Left lung (tissue), 4 donors: ENCODE measurements at regions not wholly inside any gene's neighbourhood (a gene's known extent, or its start where the extent isn't known, plus 50 kb on each side); places are given as distances from the start of the nearest gene placed in this dataset.

ENCODE experiments used
- ATAC-seq: fragments of 200-7000 bp; cut with Tn5 transposase; one replicate; pipeline ENCODE4 v1.9.1; 2020; ENCODE audit warnings: moderate library complexity
- DNase-seq, 4 donors: peaks; one replicate each; pipeline ENCODE4 v3.0.0-alpha.2; 2013 to 2020
- H3K27ac ChIP-seq, 2 donors: fragments of 200-600 bp; sonication (generic) in 1 of 2; one replicate each; pipeline versions ENCODE4 v1.5.0 to v1.8.0; 2020 to 2021
- H3K27me3 ChIP-seq, 2 donors: fragments of 200-600 bp; sonication (generic) in 1 of 2; one replicate each; pipeline versions ENCODE4 v1.5.0 to v1.8.0; 2020 to 2021
- H3K36me3 ChIP-seq, 2 donors: fragments of 200-600 bp; sonication (generic) in 1 of 2; one replicate each; pipeline versions ENCODE4 v1.5.0 to v1.8.0; 2020 to 2021
- H3K4me1 ChIP-seq, 2 donors: fragments of 200-600 bp; one replicate each; pipeline ENCODE4 v1.8.0; 2021
- H3K4me3 ChIP-seq, 2 donors: fragments of 200-600 bp; sonication (generic) in 1 of 2; one replicate each; pipeline versions ENCODE4 v1.5.0 to v1.8.0; 2020 to 2021; ENCODE audit warnings: mild to moderate bottlenecking in 1 of 2
- H3K9me3 ChIP-seq, 2 donors: fragments of 200-600 bp; sonication (generic) in 1 of 2; one replicate each; pipeline versions ENCODE4 v1.5.0 to v1.8.0; 2020 to 2021
- intact Hi-C, 2 donors: fragments of 100-400 bp; cut with DNase I; formaldehyde crosslinking; loops; one replicate each; pipeline versions ENCODE4 v1.11.2 to v1.14.2; 2022
- TF ChIP-seq, protein P1 (sequence below), 2 donors: fragments of 200-600 bp; sonication (generic) in 1 of 2; IDR thresholded peaks; one replicate each; pipeline versions ENCODE4 v1.5.0 to v1.8.0; 2021; ENCODE audit warnings: antibody characterized with exemption in 2 of 2
- donor health status: DM: no; HTN: yes; CAD: no.
- donor health status: DM: no; HTN: no; CAD: no.

DNA sequence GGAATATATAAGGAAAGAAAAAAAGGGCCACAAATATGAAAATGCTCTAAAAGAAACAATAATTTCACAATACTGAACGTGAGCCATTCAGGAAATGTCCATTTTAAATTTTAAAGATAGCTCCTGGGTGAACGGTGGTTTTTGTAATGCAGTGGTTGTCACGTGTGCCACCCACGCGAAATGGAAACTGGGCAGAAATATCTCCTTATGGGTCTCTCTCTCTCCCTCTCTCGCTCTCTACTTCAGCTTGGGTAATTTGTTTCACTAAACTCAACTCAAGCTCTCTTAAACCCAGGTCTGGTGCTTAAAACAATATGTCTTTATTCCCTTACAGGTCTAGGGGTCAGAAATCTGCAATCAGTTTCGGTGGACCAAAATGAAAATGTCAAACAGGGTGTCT, 150.8 kb downstream of the OR2B2 start:
- H3K27ac ChIP-seq: no peak overlapping the region
- intact Hi-C loops: no loop called here
- H3K9me3 ChIP-seq: no peaks in the 10 kb centered on the region
- no peak for DNase-seq
- TF ChIP-seq, protein P1, sequence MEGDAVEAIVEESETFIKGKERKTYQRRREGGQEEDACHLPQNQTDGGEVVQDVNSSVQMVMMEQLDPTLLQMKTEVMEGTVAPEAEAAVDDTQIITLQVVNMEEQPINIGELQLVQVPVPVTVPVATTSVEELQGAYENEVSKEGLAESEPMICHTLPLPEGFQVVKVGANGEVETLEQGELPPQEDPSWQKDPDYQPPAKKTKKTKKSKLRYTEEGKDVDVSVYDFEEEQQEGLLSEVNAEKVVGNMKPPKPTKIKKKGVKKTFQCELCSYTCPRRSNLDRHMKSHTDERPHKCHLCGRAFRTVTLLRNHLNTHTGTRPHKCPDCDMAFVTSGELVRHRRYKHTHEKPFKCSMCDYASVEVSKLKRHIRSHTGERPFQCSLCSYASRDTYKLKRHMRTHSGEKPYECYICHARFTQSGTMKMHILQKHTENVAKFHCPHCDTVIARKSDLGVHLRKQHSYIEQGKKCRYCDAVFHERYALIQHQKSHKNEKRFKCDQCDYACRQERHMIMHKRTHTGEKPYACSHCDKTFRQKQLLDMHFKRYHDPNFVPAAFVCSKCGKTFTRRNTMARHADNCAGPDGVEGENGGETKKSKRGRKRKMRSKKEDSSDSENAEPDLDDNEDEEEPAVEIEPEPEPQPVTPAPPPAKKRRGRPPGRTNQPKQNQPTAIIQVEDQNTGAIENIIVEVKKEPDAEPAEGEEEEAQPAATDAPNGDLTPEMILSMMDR (IDR thresholded peaks at IDR 0.05): no peak
- peaks cover 0 to 65% of the 10 kb centered on the region in 2 donors for H3K27me3 ChIP-seq
- no peaks in the 10 kb centered on the region for H3K36me3 ChIP-seq
- no peak overlapping the region for H3K4me3 ChIP-seq
- ATAC-seq: no peak
- H3K4me1 ChIP-seq: peaks cover 0 to 11% of the 10 kb centered on the region in 2 donors

DNA sequence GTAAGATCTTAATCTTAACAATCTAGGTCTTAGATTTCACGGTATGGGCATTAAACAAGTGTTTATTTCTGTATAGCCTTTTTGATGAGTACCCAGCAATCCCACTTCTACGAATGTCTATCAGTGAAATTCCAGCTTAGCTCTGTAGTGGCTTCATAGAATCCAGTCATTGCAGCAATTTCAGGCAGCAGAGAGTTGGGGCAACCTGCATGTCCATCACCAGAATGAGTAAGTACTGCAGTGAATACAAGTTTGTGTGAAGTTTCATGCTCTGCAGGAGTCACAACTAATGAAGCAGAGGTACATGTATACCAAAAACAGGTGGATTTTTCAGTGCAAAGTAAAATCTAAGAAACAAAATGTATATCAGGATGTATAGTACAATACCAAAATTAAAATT, 151.7 kb downstream of the OR2B2 start:
- ATAC-seq (no peak), DNase-seq (no peak)
- H3K27me3 ChIP-seq: peaks cover 0 to 69% of the 10 kb centered on the region in 2 donors
- H3K4me3 ChIP-seq: no peak overlapping the region
- H3K4me1 ChIP-seq: peaks cover 0 to 17% of the 10 kb centered on the region in 2 donors
- no peaks in the 10 kb centered on the region for H3K36me3 ChIP-seq
- intact Hi-C loops: no loop called here
- no peaks in the 10 kb centered on the region for H3K9me3 ChIP-seq
- TF ChIP-seq, protein P1 (IDR thresholded peaks at IDR 0.05): no peak
- no peak overlapping the region for H3K27ac ChIP-seq

DNA sequence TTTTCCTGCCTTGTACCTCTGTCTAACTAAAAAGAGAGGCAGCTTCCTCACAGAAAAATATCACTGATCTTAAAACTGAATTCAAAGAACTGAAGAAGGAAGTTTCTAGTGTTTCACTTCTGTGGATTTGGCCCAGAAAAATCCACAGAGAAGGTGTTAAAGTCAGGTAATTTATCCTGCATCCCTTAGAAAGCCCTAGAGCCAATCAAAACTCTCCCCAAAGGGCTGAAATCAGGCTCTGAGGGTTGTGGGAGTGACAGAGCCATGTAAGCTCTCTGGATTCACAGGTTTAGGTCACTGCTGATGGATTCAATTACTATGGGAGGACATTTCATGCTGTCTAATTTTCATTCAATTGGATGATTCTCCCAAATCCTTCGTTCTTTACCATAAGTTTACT, 152.3 kb downstream of the OR2B2 start:
- Histone ChIP-seq H3K4me1 (peaks cover 0 to 17% of the 10 kb centered on the region in 2 donors), H3K9me3 (no peaks in the 10 kb centered on the region), H3K36me3 (no peaks in the 10 kb centered on the region), H3K4me3 (no peak overlapping the region), H3K27me3 (peaks cover 0 to 69% of the 10 kb centered on the region in 2 donors), H3K27ac (no peak overlapping the region)
- no peak for ATAC-seq
- intact Hi-C loops: no loop called here
- DNase-seq: no peak
- TF ChIP-seq, protein P1 (IDR thresholded peaks at IDR 0.05): no peak

DNA sequence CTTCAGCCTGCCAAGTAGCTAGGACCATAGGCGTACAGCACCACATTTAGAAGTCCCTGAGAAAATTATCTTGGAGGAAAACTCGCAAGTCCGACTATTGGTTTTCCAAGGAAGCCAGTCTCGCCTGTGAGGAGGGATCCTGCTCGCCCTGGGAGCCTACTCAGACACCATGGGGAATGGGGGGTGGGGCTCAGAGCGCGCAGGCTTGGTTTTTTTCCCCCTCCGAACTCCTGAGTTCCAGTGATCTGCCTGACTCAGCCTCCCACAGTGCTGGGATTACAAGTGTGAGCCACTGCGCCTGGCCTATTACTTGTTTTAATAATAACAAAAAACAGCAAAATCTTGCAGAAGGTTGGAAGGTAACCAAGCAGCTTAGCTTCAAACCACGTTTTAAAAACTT, 153.7 kb downstream of the OR2B2 start:
- H3K36me3 ChIP-seq: no peaks in the 10 kb centered on the region
- TF ChIP-seq, protein P1 (IDR thresholded peaks at IDR 0.05): no peak
- no peak for ATAC-seq
- H3K27me3 ChIP-seq: peaks cover 0 to 66% of the 10 kb centered on the region in 2 donors
- no peak for DNase-seq
- intact Hi-C loops: no loop called here
- H3K27ac ChIP-seq: no peak overlapping the region
- no peak overlapping the region for H3K4me3 ChIP-seq
- no peaks in the 10 kb centered on the region for H3K9me3 ChIP-seq
- H3K4me1 ChIP-seq: peaks cover 0 to 24% of the 10 kb centered on the region in 2 donors

DNA sequence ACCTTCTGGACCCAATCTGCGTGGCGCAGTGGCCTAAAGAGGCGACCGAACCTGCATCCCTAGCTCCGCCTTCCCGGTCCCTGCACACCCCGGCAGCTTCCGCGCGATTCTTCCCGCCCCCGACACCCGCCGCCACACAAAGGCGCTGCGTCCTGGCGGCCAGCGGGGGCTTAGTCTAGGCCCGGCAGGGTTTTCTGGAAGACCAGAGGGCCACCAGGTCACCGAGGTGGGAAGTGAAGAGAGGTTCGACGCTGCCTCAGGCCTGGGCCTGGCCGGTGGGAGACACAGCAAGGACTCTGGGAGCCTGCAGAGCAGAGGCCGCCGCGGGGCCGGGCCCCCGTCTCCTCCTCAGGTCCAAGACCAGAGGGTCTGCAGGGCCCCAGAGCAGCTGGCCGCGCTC, 154.9 kb downstream of the OR2B2 start:
- Histone ChIP-seq H3K4me1 (peaks cover 0 to 25% of the 10 kb centered on the region in 2 donors), H3K36me3 (no peaks in the 10 kb centered on the region), H3K9me3 (no peaks in the 10 kb centered on the region), H3K27ac (no peak overlapping the region), H3K4me3 (peak overlapping the region; percentile 38 to 39), H3K27me3 (peaks cover 0 to 54% of the 10 kb centered on the region in 2 donors)
- ATAC-seq: peak; percentile 30
- intact Hi-C loops: no loop called here
- TF ChIP-seq, protein P1 (IDR thresholded peaks at IDR 0.05): no peak
- DNase-seq: peak; percentile 40 to 90 (median 57)
